HG03457 (cell line): ENCODE measurements at regions not wholly inside any gene's neighbourhood (a gene's known extent, or its start where the extent isn't known, plus 50 kb on each side); places are given as distances from the start of the nearest gene placed in this dataset.

Experiments
- ATAC-seq: cut with Tn5 transposase; IDR thresholded peaks from one replicate; pipeline ENCODE4 v1.9.1; 2021; ENCODE audit warnings: moderate number of reproducible peaks; ENCODE audit not compliant: unreplicated experiment

DNA sequence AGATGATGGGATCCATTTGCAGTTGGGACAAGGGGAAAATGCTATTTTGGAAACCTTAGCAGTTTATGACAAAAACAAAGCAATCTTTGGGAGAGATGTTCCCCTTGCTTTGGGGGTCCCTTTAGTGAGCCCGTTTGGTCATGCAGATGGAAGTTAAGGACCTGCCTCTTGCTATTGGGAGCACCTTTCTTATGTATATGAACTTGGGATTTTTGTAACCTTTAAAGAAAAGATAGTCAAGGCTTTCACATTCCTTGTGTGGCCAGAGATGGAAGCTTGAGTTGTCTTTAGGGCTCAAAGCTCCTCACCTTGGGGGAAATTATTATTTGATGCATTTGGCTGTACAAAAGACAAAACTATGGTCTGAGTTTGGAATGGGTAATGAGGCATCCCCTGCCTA, 179.0 kb upstream of the PLPP4 start:
- no peak for ATAC-seq

- no peak for ATAC-seq
Measured at GRCh38 chr10:120279196-120279595, 177.8 kb upstream of the PLPP4 start.

- ATAC-seq, result no peak
Measured at GRCh38 chr10:120282421-120282820, 174.6 kb upstream of the PLPP4 start.

GRCh38 chr10:120282846-120283492, 174.1 kb upstream of the PLPP4 start:
- ATAC-seq, result no peak

DNA sequence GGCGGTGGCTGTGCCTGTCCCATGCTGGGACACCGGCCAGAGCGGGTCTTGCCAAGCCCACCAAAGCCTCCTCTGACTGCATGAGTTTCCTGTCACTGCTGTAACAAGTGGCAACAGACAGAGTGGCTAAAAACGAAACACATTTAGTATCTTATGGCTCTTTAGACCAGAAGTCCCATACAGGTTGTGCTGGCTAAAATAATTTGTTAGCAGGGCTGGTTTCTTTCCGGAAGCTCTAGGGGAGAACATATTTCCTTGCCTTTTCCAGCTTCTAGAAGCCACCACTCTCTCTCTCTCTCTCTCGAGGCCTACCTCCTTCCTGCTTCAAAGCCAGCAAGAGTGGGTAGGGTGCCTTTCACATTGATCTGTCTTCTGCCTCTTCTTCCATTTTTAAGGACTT, 171.6 kb upstream of the PLPP4 start:
- no peak for ATAC-seq

DNA sequence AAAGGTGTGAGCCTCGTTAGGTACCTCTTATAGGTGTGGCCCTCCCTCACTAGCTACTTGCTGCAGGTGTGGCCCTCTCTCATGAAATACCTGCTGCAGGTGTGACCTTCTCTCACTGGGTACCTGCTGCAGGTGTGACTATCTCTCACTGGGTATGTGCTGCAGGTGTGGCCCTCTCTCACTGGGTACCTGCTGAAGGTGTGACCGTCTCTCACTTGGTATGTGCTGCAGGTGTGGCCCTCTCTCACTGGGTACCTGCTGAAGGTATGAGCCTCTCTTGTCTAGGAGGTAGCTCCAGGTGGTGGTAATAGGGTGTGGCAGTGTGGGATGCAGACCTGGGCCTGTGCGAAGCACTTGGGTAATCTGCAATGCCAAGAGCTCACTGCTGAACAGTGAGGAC, 170.7 kb upstream of the PLPP4 start:
- ATAC-seq, result no peak

GRCh38 chr10:120300513-120300912, 156.5 kb upstream of the PLPP4 start:
- no peak for ATAC-seq

- ATAC-seq, result no peak
Measured at GRCh38 chr10:120308589-120308988, 148.4 kb upstream of the PLPP4 start.

DNA sequence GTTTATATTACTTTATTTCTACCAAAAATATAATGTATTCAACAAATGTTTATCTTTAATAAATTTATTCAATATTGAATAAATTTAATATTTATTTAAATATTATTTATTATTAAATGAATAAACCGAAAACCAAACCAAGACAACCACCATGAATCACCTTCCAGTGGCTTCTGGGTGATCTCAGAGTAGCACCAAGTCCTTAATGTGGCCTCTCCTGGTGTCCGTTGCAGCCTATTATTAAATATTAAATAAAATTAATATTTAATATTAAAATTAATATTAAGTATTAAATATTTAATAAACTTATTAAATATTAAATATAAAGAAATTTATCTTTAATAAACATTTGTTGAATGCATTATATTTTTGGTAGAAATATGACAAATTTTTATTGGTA, 143.3 kb upstream of the PLPP4 start:
- ATAC-seq, result no peak

DNA sequence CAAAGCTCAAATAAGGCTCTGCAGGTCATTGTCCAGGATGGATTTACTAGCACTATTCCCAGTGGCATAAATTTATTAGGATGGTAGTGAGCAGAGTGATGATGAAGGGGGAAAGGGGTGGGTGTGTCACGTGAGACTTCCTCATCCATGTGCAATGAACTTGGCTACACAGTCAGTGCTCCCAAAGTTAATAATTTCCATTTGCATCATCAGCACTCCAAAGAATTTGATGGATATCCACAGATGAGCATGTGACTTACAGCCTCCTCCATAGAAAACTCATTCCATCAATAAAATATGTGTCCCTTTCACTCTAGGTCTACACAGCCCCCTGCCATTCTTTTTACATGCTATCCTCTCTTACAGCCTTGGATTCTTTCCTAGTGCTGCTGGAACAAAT, 142.6 kb upstream of the PLPP4 start:
- no peak for ATAC-seq

- ATAC-seq, result no peak
Measured at GRCh38 chr10:120318862-120319261, 138.2 kb upstream of the PLPP4 start.

DNA sequence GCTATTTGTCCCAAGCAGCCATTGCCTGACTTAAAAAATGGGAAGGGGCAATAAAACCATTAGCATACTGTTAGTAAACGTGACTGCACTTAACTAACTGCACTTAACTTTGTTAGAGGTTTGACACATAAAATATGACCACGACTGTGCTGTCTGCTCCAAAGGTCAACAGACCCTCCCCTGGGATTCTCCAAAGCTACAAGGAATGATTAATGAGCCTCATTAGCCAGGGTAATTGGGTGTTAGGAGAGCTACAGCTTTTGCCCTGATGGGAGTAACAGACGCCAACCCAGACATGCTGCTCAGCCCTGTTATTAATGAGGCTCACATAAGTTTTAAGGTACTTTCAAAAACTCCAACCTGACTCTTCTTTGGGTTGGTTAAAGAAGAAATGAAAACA, 129.4 kb upstream of the PLPP4 start:
- no peak for ATAC-seq

- ATAC-seq, result no peak
Measured at GRCh38 chr10:120328647-120329046, 128.4 kb upstream of the PLPP4 start.

- no peak for ATAC-seq
Measured at GRCh38 chr10:120335553-120335952, 121.5 kb upstream of the PLPP4 start.

- ATAC-seq, result no peak
Measured at GRCh38 chr10:120336306-120336910, 120.6 kb upstream of the PLPP4 start.

- ATAC-seq, result no peak
Measured at GRCh38 chr10:120336911-120337540, 120.0 kb upstream of the PLPP4 start.

GRCh38 chr10:120342115-120342714, 114.8 kb upstream of the PLPP4 start:
- ATAC-seq, result no peak

GRCh38 chr10:120345186-120345585, 111.8 kb upstream of the PLPP4 start:
- no peak for ATAC-seq

DNA sequence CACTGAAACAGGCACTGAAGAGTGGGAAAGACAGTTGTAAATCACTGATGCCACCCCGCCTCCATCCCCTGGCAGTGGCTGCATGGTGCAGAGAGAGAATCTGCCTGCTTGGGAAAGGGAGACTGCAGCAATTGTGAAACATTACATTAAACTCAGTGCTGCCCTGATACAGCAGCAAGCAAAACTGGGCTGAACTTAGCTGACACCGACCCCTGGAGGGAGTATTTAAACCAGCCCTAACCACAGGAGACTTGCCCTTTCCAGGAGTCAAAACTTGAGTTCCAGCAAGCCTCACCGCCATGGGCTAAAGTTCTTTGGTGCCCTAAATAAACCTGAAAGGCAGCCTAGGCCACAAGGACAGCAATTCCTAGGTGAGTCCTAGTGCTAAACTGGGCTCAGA, 109.4 kb upstream of the PLPP4 start:
- ATAC-seq, result no peak

- ATAC-seq, result no peak
Measured at GRCh38 chr10:120349069-120349468, 108.0 kb upstream of the PLPP4 start.

GRCh38 chr10:120355425-120355824, 101.6 kb upstream of the PLPP4 start:
- no peak for ATAC-seq

GRCh38 chr10:120360571-120360970, 96.5 kb upstream of the PLPP4 start:
- ATAC-seq, result no peak
